Neural cell (in vitro differentiated cells): ENCODE measurements at regions not wholly inside any gene's neighbourhood (a gene's known extent, or its start where the extent isn't known, plus 50 kb on each side); places are given as distances from the start of the nearest gene placed in this dataset.

ENCODE experiments used
- H2AFZ ChIP-seq: fragments of 200-600, 300-800 bp; sonication (generic), shearing (Covaris generic); 2 replicates; pipeline ENCODE4 v1.6.0; 2014; ENCODE audit warnings: low read depth, mild to moderate bottlenecking, antibody characterized with exemption, low read length, moderate library complexity
- H3F3A ChIP-seq: fragments of 200-600 bp; shearing (Covaris generic); 2 replicates; pipeline ENCODE4 v1.6.1; 2016; ENCODE audit warnings: mild to moderate bottlenecking, moderate library complexity, mixed read lengths, antibody characterized with exemption, low read length; ENCODE audit not compliant: insufficient read depth, poor library complexity, severe bottlenecking
- H3K27ac ChIP-seq: fragments of 200-600, 300-800 bp; sonication (generic), shearing (Covaris generic); 2 replicates; pipeline ENCODE4 v1.5.1; 2014; ENCODE audit warnings: mild to moderate bottlenecking, low read length, moderate library complexity
- H3K27me3 ChIP-seq: fragments of 300-800, 200-600 bp; sonication (generic), shearing (Covaris generic); 2 replicates; pipeline ENCODE4 v1.6.0; 2014; ENCODE audit warnings: mild to moderate bottlenecking, low read depth, low read length, moderate library complexity; ENCODE audit not compliant: insufficient read depth
- H3K36me3 ChIP-seq: fragments of 300-800, 200-600 bp; sonication (generic), shearing (Covaris generic); 2 replicates; pipeline ENCODE4 v1.5.1; 2014; ENCODE audit warnings: mild to moderate bottlenecking, antibody characterized with exemption, low read length, moderate library complexity; ENCODE audit not compliant: insufficient read depth
- H3K4me2 ChIP-seq: fragments of 300-800, 200-600 bp; sonication (generic), shearing (Covaris generic); 2 replicates; pipeline ENCODE4 v1.6.0; 2014; ENCODE audit warnings: mild to moderate bottlenecking, low read length
- H3K4me3 ChIP-seq: fragments of 300-800, 200-600 bp; sonication (generic), shearing (Covaris generic); 2 replicates; pipeline ENCODE4 v1.5.1; 2014; ENCODE audit warnings: mild to moderate bottlenecking, low read length, moderate library complexity
- H3K79me2 ChIP-seq: fragments of 200-600 bp; shearing (Covaris generic); replicated peaks from 2 replicates; pipeline ENCODE4 v1.6.0; 2014; ENCODE audit warnings: mild to moderate bottlenecking, low read length, moderate library complexity; ENCODE audit not compliant: insufficient read depth
- H3K9ac ChIP-seq: fragments of 300-800, 200-600 bp; sonication (generic), shearing (Covaris generic); 2 replicates; pipeline ENCODE4 v1.6.1; 2016; ENCODE audit warnings: mild to moderate bottlenecking, low read length, mixed read lengths
- H3K9me2 ChIP-seq: fragments of 200-600 bp; shearing (Covaris generic); 2 replicates; pipeline ENCODE4 v1.6.1; 2016; ENCODE audit warnings: mild to moderate bottlenecking, low read length, mixed read lengths; ENCODE audit not compliant: insufficient read depth
- H3K9me3 ChIP-seq: fragments of 200-600, 300-800 bp; sonication (generic), shearing (Covaris generic); 2 replicates; pipeline ENCODE4 v1.6.1; 2016; ENCODE audit warnings: mild to moderate bottlenecking, mixed run types, low read length, moderate library complexity, mixed read lengths
- H4K20me1 ChIP-seq: fragments of 200-600 bp; shearing (Covaris generic); 2 replicates; pipeline ENCODE4 v1.6.1; 2016; ENCODE audit warnings: mild to moderate bottlenecking, mixed run types; ENCODE audit not compliant: insufficient read depth
- CTCF ChIP-seq: fragments of 450-650 bp; IDR thresholded peaks from 2 replicates; pipeline ENCODE4 v1.5.1; 2014; ENCODE audit warnings: antibody characterized with exemption, mild to moderate bottlenecking, moderate library complexity; ENCODE audit not compliant: poor library complexity, severe bottlenecking
- EP300 ChIP-seq: fragments of 450-650 bp; conservative IDR thresholded peaks from 2 replicates; pipeline ENCODE4 v1.6.1; 2014; ENCODE audit warnings: antibody characterized with exemption, mild to moderate bottlenecking, moderate library complexity; ENCODE audit not compliant: poor library complexity, severe bottlenecking
- EZH2 ChIP-seq: fragments of 200-600, 300-800 bp; shearing (Covaris generic), sonication (generic); IDR thresholded peaks from 2 replicates; pipeline ENCODE4 v1.6.1; 2014; ENCODE audit warnings: antibody characterized with exemption, low read length, borderline replicate concordance, mild to moderate bottlenecking; ENCODE audit not compliant: insufficient read depth, poor library complexity, severe bottlenecking
- MXI1 ChIP-seq: fragments of 450-650 bp; conservative IDR thresholded peaks from 2 replicates; pipeline ENCODE4 v1.6.1; 2014; ENCODE audit warnings: antibody characterized with exemption, mild to moderate bottlenecking; ENCODE audit not compliant: poor library complexity, severe bottlenecking
- POLR2AphosphoS5 ChIP-seq: IDR thresholded peaks from 2 replicates; pipeline ENCODE4 v1.6.1; 2012
- RAD21 ChIP-seq: fragments of 450-650 bp; conservative IDR thresholded peaks from 2 replicates; pipeline ENCODE4 v1.6.1; 2014; ENCODE audit warnings: antibody characterized with exemption, mild to moderate bottlenecking, moderate library complexity
- SMC3 ChIP-seq: fragments of 450-650 bp; conservative IDR thresholded peaks from 2 replicates; pipeline ENCODE4 v1.6.1; 2014; ENCODE audit warnings: antibody characterized with exemption, mild to moderate bottlenecking, moderate library complexity; ENCODE audit not compliant: poor library complexity
- TAF1 ChIP-seq: IDR thresholded peaks from 2 replicates; pipeline ENCODE4 v1.6.1; 2012; ENCODE audit warnings: low read depth
- TF ChIP-seq, protein P1 (sequence below): IDR thresholded peaks from 2 replicates; pipeline ENCODE4 v1.6.1; 2012; ENCODE audit warnings: borderline replicate concordance

DNA sequence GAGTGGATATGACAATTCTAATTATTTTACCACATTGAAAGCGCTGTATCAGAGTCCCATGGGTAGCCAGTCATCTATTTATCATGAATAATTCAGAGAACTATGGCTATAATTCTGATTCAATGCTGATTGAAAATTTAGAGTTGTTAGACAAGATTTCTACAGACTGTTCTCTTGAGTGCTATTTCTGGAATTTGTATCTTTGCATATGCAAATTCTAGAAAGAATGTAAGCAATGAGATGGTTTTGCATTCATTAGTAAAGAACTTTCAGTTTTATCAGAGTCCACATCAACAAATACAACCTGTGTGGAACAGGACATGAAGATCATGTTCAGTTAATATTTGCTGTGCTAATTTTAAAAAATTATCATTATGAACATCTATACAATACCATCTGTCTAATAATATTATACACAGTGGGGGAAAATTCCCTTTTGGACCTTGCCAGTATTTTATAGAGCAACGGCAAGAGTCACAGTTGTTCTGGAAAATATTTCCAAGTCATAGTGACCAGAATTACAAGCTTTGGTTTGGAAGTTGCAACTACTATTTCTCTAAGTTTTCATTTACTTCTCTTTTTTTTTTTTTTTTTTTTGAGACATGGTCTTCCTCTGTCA is 372.7 kb upstream of the PTGER4 start:
- Histone ChIP-seq H3K9me2 (no peaks in the 10 kb centered on the region), H3K4me3 (no peak overlapping the region), H3K27me3 (no peaks in the 10 kb centered on the region), H3K4me2 (no peak overlapping the region), H3K9me3 (no peaks in the 10 kb centered on the region), H3K9ac (no peak overlapping the region), H2AFZ (no peak overlapping the region), H4K20me1 (no peaks in the 10 kb centered on the region), H3K79me2 (no peaks in the 10 kb centered on the region), H3K36me3 (no peaks in the 10 kb centered on the region), H3F3A (no peaks in the 10 kb centered on the region), H3K27ac (no peak overlapping the region)
- TF ChIP-seq CTCF (no peak), TAF1 (no peak), POLR2AphosphoS5 (no peak)
- TF ChIP-seq, protein P1, sequence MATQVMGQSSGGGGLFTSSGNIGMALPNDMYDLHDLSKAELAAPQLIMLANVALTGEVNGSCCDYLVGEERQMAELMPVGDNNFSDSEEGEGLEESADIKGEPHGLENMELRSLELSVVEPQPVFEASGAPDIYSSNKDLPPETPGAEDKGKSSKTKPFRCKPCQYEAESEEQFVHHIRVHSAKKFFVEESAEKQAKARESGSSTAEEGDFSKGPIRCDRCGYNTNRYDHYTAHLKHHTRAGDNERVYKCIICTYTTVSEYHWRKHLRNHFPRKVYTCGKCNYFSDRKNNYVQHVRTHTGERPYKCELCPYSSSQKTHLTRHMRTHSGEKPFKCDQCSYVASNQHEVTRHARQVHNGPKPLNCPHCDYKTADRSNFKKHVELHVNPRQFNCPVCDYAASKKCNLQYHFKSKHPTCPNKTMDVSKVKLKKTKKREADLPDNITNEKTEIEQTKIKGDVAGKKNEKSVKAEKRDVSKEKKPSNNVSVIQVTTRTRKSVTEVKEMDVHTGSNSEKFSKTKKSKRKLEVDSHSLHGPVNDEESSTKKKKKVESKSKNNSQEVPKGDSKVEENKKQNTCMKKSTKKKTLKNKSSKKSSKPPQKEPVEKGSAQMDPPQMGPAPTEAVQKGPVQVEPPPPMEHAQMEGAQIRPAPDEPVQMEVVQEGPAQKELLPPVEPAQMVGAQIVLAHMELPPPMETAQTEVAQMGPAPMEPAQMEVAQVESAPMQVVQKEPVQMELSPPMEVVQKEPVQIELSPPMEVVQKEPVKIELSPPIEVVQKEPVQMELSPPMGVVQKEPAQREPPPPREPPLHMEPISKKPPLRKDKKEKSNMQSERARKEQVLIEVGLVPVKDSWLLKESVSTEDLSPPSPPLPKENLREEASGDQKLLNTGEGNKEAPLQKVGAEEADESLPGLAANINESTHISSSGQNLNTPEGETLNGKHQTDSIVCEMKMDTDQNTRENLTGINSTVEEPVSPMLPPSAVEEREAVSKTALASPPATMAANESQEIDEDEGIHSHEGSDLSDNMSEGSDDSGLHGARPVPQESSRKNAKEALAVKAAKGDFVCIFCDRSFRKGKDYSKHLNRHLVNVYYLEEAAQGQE: no peak

GRCh38 chr5:40292006-40292405 is 387.7 kb upstream of the PTGER4 start:
- H3K27me3 ChIP-seq: no peaks in the 10 kb centered on the region
- H3K9ac ChIP-seq: no peak overlapping the region
- no peaks in the 10 kb centered on the region for H3K79me2 ChIP-seq
- no peak overlapping the region for H3K27ac ChIP-seq
- no peak overlapping the region for H3K4me2 ChIP-seq
- no peak overlapping the region for H3K4me3 ChIP-seq
- no peaks in the 10 kb centered on the region for H3K9me2 ChIP-seq
- H3K9me3 ChIP-seq: no peaks in the 10 kb centered on the region
- H4K20me1 ChIP-seq: no peaks in the 10 kb centered on the region
- H3F3A ChIP-seq: no peaks in the 10 kb centered on the region
- TF ChIP-seq EP300 (no peak), SMC3 (no peak), RAD21 (no peak), POLR2AphosphoS5 (no peak), TAF1 (no peak), CTCF (no peak), MXI1 (no peak), EZH2 (no peak)
- TF ChIP-seq, protein P1: no peak
- no peak overlapping the region for H2AFZ ChIP-seq
- no peaks in the 10 kb centered on the region for H3K36me3 ChIP-seq
